WTC11 (cell line): ENCODE measurements at regions not wholly inside any gene's neighbourhood (a gene's known extent, or its start where the extent isn't known, plus 50 kb on each side); places are given as distances from the start of the nearest gene placed in this dataset.

Experiments
- ATAC-seq: fragments of 200-7000 bp; cut with Tn5 transposase; 2 replicates; pipeline ENCODE4 v1.10.0; 2021; ENCODE audit warnings: mild to moderate bottlenecking, moderate library complexity
- CTCF ChIA-PET: fragments of 300-600 bp; sonication (Branson Sonifier 250); formaldehyde crosslinking; loops from one replicate; lab custom pipeline; 2021; ENCODE audit warnings: antibody characterized with exemption; lab: Charles Lee
- POLR2A ChIA-PET: fragments of 350-600 bp; sonication (Branson Sonifier 250); formaldehyde crosslinking; loops from one replicate; lab custom pipeline; 2021; ENCODE audit warnings: antibody characterized with exemption; lab: Charles Lee
- DNase-seq: peaks from one replicate; pipeline ENCODE4 v3.0.0; 2021; ENCODE audit warnings: low spot score
- H3K27ac Mint-ChIP-seq: 2 replicates; pipeline ENCODE4 v1.8.0; 2021; ENCODE audit warnings: mixed read lengths
- H3K27me3 Mint-ChIP-seq: 2 replicates; pipeline ENCODE4 v1.8.0; 2021; ENCODE audit warnings: low read depth, mild to moderate bottlenecking, moderate library complexity, mixed read lengths
- H3K36me3 Mint-ChIP-seq: 2 replicates; pipeline ENCODE4 v1.8.0; 2021; ENCODE audit warnings: mixed read lengths
- H3K4me1 Mint-ChIP-seq: 2 replicates; pipeline ENCODE4 v1.8.0; 2022; ENCODE audit warnings: mixed read lengths
- H3K4me3 Mint-ChIP-seq: 2 replicates; pipeline ENCODE4 v1.8.0; 2021; ENCODE audit warnings: mild to moderate bottlenecking, moderate library complexity, mixed read lengths
- H3K9me3 Mint-ChIP-seq: 2 replicates; pipeline ENCODE4 v1.8.0; 2021; ENCODE audit warnings: mixed read lengths
- CBFB ChIP-seq: sonication (generic); formaldehyde crosslinking; IDR thresholded peaks from 2 replicates; pipeline ENCODE4 v1.8.1; 2022; ENCODE audit warnings: mild to moderate bottlenecking, low read depth, missing genetic modification reagents
- CREB1 ChIP-seq: sonication (generic); formaldehyde crosslinking; IDR thresholded peaks from 2 replicates; pipeline ENCODE4 v1.8.0; 2023; ENCODE audit warnings: mild to moderate bottlenecking, missing genetic modification reagents
- CREM ChIP-seq: sonication (generic); formaldehyde crosslinking; IDR thresholded peaks from 2 replicates; pipeline ENCODE4 v1.8.1; 2022; ENCODE audit warnings: mild to moderate bottlenecking, missing genetic modification reagents, moderate library complexity
- EMX1 ChIP-seq: fragments of 250-450 bp; sonication (Bioruptor Pico); IDR thresholded peaks from 2 replicates; pipeline ENCODE4 v1.8.0; 2021; ENCODE audit warnings: mild to moderate bottlenecking
- FOXP1 ChIP-seq: sonication (generic); formaldehyde crosslinking; IDR thresholded peaks from 2 replicates; pipeline ENCODE4 v1.8.0; 2022; ENCODE audit warnings: missing genetic modification reagents, mild to moderate bottlenecking, moderate library complexity, borderline replicate concordance
- HMGA2 ChIP-seq: fragments of 250-450 bp; sonication (Bioruptor Pico); IDR thresholded peaks from 2 replicates; pipeline ENCODE4 v1.4.0; 2021; ENCODE audit warnings: mild to moderate bottlenecking, moderate library complexity
- JUN ChIP-seq: sonication (generic); formaldehyde crosslinking; IDR thresholded peaks from 2 replicates; pipeline ENCODE4 v1.8.0; 2023; ENCODE audit warnings: mild to moderate bottlenecking, missing genetic modification reagents
- MYBL2 ChIP-seq: sonication (generic); formaldehyde crosslinking; IDR thresholded peaks from 2 replicates; pipeline ENCODE4 v1.8.1; 2023; ENCODE audit warnings: mild to moderate bottlenecking, moderate library complexity, missing genetic modification reagents
- NFE2L1 ChIP-seq: sonication (generic); formaldehyde crosslinking; IDR thresholded peaks from 2 replicates; pipeline ENCODE4 v1.8.1; 2023; ENCODE audit warnings: missing genetic modification reagents
- PRRX2 ChIP-seq: fragments of 250-450 bp; sonication (Bioruptor Pico); IDR thresholded peaks from 2 replicates; pipeline ENCODE4 v1.8.0; 2021; ENCODE audit warnings: mild to moderate bottlenecking
- TP53 ChIP-seq: sonication (generic); formaldehyde crosslinking; IDR thresholded peaks from 2 replicates; pipeline ENCODE4 v1.8.1; 2023; ENCODE audit warnings: mild to moderate bottlenecking, missing genetic modification reagents
- ZNF138 ChIP-seq: sonication (generic); formaldehyde crosslinking; conservative IDR thresholded peaks from 2 replicates; pipeline ENCODE4 v1.8.1; 2022; ENCODE audit warnings: mild to moderate bottlenecking, moderate library complexity, missing genetic modification reagents
- ZNF219 ChIP-seq: sonication (generic); formaldehyde crosslinking; IDR thresholded peaks from 2 replicates; pipeline ENCODE4 v1.8.0; 2023; ENCODE audit warnings: missing genetic modification reagents, mild to moderate bottlenecking, borderline replicate concordance
- ZNF317 ChIP-seq: sonication (generic); formaldehyde crosslinking; IDR thresholded peaks from 2 replicates; pipeline ENCODE4 v1.8.1; 2023; ENCODE audit warnings: low read depth, mild to moderate bottlenecking, moderate library complexity, missing genetic modification reagents, borderline replicate concordance
- TF ChIP-seq, protein P1 (sequence below): sonication (generic); formaldehyde crosslinking; IDR thresholded peaks from 2 replicates; pipeline ENCODE4 v1.8.1; 2023; ENCODE audit warnings: mild to moderate bottlenecking, missing genetic modification reagents
- TF ChIP-seq, protein P2 (sequence below): sonication (generic); formaldehyde crosslinking; IDR thresholded peaks from 2 replicates; pipeline ENCODE4 v1.8.0; 2023; ENCODE audit warnings: missing genetic modification reagents
- TF ChIP-seq, protein P3 (sequence below): sonication (generic); formaldehyde crosslinking; IDR thresholded peaks from 2 replicates; pipeline ENCODE4 v1.8.1; 2023; ENCODE audit warnings: mild to moderate bottlenecking, missing genetic modification reagents, moderate library complexity
- TF ChIP-seq, protein P4 (sequence below): fragments of 250-450 bp; sonication (Bioruptor Pico); IDR thresholded peaks from 2 replicates; pipeline ENCODE4 v1.9.0; 2021; ENCODE audit warnings: mild to moderate bottlenecking, borderline replicate concordance
- TF ChIP-seq, protein P5 (sequence below): sonication (generic); formaldehyde crosslinking; IDR thresholded peaks from 2 replicates; pipeline ENCODE4 v1.8.0; 2023; ENCODE audit warnings: mild to moderate bottlenecking, missing genetic modification reagents

DNA sequence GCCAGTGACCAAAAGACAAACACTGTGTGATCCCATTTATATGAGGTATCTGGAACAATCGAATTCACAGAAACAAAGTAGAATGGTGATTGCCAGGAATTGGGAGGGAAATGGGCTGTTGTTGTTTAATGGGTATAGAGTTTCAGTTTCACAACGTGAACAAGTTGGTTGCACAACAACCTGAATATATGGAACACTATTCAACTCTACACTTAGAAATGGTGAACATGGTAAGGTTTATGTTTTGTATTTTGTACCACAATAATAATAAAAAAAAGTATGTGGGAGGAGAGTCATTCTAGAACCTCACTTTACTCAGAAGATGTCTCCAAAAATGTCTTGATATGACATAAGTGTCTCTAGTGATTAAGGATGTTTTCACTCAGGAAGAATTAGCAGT lies 85.2 kb upstream of the SGCE start:
- Mint-ChIP-seq H3K9me3 (no peaks in the 10 kb centered on the region), H3K36me3 (no peaks in the 10 kb centered on the region), H3K4me3 (no peak overlapping the region), H3K4me1 (no peaks in the 10 kb centered on the region), H3K27ac (no peak overlapping the region), H3K27me3 (no peaks in the 10 kb centered on the region)
- no peak for TF ChIP-seq TP53
- no peak for TF ChIP-seq MYBL2
- TF ChIP-seq, protein P1, sequence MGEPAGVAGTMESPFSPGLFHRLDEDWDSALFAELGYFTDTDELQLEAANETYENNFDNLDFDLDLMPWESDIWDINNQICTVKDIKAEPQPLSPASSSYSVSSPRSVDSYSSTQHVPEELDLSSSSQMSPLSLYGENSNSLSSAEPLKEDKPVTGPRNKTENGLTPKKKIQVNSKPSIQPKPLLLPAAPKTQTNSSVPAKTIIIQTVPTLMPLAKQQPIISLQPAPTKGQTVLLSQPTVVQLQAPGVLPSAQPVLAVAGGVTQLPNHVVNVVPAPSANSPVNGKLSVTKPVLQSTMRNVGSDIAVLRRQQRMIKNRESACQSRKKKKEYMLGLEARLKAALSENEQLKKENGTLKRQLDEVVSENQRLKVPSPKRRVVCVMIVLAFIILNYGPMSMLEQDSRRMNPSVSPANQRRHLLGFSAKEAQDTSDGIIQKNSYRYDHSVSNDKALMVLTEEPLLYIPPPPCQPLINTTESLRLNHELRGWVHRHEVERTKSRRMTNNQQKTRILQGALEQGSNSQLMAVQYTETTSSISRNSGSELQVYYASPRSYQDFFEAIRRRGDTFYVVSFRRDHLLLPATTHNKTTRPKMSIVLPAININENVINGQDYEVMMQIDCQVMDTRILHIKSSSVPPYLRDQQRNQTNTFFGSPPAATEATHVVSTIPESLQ, result no peak
- TF ChIP-seq CREM, result no peak
- no peak for TF ChIP-seq NFE2L1
- TF ChIP-seq ZNF317, result no peak
- no peak for TF ChIP-seq FOXP1 (CRISPR knock-in tag)
- no peak for TF ChIP-seq CBFB (CRISPR knock-in tag)
- TF ChIP-seq CREB1 (CRISPR knock-in tag), result no peak
- TF ChIP-seq, protein P2, sequence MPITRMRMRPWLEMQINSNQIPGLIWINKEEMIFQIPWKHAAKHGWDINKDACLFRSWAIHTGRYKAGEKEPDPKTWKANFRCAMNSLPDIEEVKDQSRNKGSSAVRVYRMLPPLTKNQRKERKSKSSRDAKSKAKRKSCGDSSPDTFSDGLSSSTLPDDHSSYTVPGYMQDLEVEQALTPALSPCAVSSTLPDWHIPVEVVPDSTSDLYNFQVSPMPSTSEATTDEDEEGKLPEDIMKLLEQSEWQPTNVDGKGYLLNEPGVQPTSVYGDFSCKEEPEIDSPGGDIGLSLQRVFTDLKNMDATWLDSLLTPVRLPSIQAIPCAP (CRISPR knock-in tag), result no peak
- TF ChIP-seq ZNF219 (CRISPR knock-in tag), result no peak
- TF ChIP-seq PRRX2 (CRISPR knock-in tag), result no peak
- TF ChIP-seq EMX1 (CRISPR knock-in tag), result no peak
- TF ChIP-seq, protein P3, sequence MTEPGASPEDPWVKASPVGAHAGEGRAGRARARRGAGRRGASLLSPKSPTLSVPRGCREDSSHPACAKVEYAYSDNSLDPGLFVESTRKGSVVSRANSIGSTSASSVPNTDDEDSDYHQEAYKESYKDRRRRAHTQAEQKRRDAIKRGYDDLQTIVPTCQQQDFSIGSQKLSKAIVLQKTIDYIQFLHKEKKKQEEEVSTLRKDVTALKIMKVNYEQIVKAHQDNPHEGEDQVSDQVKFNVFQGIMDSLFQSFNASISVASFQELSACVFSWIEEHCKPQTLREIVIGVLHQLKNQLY (CRISPR knock-in tag), result no peak
- TF ChIP-seq ZNF138 (CRISPR knock-in tag), result no peak
- TF ChIP-seq, protein P4, sequence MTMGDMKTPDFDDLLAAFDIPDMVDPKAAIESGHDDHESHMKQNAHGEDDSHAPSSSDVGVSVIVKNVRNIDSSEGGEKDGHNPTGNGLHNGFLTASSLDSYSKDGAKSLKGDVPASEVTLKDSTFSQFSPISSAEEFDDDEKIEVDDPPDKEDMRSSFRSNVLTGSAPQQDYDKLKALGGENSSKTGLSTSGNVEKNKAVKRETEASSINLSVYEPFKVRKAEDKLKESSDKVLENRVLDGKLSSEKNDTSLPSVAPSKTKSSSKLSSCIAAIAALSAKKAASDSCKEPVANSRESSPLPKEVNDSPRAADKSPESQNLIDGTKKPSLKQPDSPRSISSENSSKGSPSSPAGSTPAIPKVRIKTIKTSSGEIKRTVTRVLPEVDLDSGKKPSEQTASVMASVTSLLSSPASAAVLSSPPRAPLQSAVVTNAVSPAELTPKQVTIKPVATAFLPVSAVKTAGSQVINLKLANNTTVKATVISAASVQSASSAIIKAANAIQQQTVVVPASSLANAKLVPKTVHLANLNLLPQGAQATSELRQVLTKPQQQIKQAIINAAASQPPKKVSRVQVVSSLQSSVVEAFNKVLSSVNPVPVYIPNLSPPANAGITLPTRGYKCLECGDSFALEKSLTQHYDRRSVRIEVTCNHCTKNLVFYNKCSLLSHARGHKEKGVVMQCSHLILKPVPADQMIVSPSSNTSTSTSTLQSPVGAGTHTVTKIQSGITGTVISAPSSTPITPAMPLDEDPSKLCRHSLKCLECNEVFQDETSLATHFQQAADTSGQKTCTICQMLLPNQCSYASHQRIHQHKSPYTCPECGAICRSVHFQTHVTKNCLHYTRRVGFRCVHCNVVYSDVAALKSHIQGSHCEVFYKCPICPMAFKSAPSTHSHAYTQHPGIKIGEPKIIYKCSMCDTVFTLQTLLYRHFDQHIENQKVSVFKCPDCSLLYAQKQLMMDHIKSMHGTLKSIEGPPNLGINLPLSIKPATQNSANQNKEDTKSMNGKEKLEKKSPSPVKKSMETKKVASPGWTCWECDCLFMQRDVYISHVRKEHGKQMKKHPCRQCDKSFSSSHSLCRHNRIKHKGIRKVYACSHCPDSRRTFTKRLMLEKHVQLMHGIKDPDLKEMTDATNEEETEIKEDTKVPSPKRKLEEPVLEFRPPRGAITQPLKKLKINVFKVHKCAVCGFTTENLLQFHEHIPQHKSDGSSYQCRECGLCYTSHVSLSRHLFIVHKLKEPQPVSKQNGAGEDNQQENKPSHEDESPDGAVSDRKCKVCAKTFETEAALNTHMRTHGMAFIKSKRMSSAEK (CRISPR knock-in tag), result no peak
- TF ChIP-seq JUN, result no peak
- TF ChIP-seq, protein P5, sequence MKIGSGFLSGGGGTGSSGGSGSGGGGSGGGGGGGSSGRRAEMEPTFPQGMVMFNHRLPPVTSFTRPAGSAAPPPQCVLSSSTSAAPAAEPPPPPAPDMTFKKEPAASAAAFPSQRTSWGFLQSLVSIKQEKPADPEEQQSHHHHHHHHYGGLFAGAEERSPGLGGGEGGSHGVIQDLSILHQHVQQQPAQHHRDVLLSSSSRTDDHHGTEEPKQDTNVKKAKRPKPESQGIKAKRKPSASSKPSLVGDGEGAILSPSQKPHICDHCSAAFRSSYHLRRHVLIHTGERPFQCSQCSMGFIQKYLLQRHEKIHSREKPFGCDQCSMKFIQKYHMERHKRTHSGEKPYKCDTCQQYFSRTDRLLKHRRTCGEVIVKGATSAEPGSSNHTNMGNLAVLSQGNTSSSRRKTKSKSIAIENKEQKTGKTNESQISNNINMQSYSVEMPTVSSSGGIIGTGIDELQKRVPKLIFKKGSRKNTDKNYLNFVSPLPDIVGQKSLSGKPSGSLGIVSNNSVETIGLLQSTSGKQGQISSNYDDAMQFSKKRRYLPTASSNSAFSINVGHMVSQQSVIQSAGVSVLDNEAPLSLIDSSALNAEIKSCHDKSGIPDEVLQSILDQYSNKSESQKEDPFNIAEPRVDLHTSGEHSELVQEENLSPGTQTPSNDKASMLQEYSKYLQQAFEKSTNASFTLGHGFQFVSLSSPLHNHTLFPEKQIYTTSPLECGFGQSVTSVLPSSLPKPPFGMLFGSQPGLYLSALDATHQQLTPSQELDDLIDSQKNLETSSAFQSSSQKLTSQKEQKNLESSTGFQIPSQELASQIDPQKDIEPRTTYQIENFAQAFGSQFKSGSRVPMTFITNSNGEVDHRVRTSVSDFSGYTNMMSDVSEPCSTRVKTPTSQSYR, result no peak
- no peak for TF ChIP-seq HMGA2 (CRISPR knock-in tag)
- ATAC-seq (no peak), DNase-seq (no peak)
- POLR2A ChIA-PET, result no interaction called here
- CTCF ChIA-PET, result no interaction called here
